GM19351 (cell line): ENCODE measurements at regions not wholly inside any gene's neighbourhood (a gene's known extent, or its start where the extent isn't known, plus 50 kb on each side); places are given as distances from the start of the nearest gene placed in this dataset.
A peak's percentile ranks its signal among the peaks of the same experiment; 100 is the strongest.
"Not testable (repeated sequence)": the region's sequence is repeated elsewhere in the genome, so short reads cannot be mapped to it uniquely, and the experiment has no call there.

Source experiments
- ATAC-seq: cut with Tn5 transposase; IDR thresholded peaks from one replicate; pipeline ENCODE4 v1.9.1; 2021; ENCODE audit warnings: mild to moderate bottlenecking, moderate library complexity; ENCODE audit not compliant: unreplicated experiment

DNA sequence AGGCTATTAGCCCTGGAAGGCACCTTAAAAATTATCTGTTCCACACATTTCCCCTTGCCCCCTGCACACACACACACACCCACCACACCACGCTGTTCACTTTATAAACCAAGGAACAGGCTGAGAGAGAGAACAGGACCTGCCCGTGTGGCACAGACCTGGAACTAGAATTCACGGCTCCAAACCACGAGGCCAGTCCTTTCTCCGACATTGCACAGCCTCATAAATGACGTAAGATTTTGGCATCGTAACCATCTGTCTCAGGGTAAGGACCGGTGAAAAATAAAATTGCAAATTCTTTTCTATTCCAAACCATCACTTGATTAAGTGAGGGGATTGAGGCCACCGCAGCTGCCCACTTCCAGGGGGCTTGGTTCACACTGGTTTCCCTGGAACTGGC is 330.3 kb downstream of the BCOR start:
- no peak for ATAC-seq

DNA sequence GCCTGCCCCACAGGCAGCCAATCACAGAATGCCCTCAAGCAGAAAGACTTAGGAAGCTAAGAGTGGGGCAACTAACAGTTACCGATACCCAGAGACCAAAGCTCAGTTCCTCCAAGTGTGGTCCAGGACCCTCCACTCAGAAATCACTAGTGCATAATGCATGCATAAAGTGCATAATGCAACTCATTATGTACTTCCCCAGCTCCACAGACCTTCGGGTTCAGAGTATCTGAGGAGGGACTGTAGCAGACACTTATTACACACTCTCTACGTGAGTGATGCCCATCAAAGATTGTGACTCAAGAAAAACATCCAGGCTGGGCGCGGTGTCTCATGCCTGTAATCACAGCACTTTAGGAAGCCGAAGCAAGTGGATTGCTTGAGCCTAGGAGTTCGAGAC is 328.0 kb downstream of the BCOR start:
- no peak for ATAC-seq

DNA sequence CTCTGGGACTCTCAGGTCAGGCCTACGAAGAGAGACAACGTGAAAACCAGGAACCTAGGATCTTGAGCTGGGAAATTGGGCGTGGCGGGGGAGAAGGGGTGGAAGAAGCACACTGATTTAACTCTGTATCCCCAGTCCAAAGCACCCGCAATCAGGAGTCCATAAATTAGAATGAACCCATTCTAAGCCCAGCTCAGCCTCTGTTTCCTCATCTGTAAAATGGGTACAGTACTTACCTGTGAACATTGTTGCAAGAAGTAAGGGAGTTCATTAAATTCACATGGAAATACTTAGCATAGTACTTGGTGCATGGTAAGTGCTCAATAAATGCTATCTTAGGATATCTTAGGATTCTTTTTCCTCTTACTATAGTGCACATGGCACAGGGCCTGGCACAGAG is 326.7 kb downstream of the BCOR start:
- no peak for ATAC-seq

DNA sequence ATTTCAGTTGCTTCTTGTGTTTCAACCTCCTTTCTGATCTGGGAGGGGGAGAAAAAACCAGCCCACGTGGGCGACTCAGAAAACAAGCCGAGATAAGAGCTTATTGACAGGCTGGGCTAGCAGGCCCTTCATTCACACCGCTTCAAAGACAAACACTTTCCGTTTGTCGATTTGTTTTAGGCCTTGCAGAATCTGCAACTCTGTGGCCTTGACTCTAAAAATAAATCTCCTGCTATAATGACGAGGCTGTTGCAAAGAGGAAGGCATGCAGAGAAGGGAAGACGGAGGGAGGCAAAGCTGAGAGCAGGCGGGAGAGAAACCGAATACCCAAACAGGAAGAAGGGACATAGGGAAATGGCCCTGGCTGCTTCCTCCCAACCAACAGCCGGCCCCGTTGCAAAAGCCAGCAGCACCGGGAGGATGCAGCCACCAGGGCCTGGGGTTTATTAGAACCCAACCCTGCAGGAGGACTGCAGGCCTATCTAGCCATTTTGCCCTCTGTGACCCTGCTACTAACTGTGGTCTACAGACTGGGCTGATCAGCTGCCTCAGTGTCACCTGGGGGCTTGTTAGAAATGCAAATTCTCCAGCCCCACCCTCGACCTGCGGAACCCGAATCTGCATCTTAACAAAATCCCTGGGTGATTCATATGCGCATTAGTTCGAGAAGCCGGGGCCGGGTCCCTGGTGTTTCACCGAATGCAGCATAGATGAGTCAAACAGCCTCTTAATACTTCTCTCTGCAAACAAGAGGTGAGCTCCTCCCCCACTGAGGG is 325.5 kb downstream of the BCOR start:
- peak; percentile 56 for ATAC-seq

DNA sequence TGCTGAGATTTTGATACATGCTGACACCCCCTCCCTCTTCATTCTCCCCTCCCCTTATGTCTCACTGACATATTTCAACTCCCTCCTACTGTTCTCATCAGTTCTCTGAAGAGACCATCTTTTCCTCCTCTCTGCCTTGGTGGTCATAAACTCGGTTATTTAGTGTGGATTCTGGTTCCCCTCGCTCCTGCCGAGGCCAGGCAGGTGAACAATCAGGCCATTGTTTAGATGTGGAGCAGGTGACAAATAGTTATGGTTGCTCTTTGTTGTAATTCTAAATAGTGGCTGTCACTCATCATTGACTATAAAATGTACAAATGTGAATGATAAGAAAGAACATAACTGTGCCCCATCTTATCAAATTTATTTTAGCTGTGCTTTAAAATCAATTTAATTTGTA is 324.6 kb downstream of the BCOR start:
- no peak for ATAC-seq

DNA sequence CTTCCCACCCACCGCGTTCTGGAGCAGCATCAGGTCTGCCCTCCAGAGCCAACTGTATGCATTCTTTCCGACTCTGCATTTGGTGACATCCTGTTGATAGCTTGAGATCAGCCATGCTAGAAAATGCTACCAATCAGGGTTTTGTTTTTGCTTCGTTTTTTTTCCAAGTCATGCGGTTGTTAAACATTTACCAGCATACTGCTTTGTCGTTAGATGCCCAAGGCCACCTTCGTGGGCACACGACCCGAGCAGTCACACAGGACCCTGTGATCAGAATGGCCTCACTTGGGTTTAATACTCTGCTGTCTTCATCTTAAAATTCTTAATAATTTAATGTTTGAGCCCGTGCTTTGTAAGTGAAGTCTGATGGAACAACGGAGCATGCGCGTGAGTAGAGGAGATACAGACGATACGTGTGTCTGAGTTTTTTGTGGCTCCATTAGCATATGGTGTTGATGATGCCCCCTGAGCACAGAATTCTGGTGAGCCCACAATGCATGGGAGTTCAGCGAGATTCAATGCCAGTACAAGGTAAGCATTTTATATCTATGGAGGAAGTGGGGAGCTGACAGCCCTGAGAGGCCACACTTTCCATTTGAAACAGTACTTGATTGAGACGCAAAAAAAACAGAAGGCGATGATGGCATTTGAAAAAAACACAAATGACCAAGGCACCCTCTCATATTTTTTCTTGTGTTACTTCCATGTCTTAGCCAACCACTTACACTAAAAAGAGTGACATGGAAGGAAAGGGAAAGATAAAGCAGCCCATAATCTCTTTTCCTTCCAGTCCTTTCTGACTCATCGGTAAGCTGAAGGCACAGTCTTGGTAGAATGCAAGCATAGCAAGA is 323.6 kb downstream of the BCOR start:
- ATAC-seq = no peak

DNA sequence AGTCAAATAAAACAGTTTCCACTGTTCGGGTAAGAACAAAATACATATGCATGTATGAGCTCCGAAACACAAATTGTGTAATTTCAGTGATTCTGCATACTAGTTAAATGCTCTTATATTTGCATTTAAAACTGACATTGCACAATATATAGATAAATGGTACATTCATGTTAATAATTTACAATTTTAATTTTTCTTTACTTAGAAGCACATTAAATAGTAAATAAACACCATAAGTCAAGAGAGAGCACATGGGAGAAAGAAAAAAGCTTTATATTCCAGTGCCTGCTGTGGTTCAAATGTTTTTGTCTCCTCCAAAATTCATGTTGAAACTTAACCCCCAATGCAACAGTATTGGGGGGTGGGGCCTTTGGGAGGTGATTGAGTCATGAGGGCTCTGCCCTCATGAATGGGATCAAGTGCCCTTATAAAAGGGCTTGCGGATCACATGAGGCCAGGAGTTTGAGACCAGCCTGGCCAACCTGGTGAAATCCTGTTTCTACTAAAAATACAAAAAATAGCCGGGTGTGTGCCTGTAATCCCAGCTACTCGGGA is 322.9 kb downstream of the BCOR start:
- no peak for ATAC-seq

DNA sequence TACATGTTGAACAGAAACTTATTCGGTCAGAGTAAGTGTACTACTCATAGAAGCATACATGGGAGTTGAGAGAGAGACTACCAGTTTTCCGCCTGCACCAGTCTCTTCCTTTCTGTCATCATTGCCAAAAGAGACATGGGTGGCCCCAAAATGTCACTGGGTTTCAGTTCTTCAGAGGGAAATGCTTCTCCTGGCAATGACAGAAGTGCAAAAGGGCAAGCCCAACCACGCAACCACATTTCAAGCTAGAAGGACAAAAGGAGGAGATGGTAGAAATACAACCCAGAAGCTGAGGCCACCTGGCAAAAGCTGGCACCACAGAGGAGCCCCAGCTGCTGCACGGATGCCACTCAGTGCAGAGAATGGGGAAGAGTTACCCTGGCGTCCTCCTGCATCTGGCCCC is 320.1 kb downstream of the BCOR start:
- no peak for ATAC-seq

DNA sequence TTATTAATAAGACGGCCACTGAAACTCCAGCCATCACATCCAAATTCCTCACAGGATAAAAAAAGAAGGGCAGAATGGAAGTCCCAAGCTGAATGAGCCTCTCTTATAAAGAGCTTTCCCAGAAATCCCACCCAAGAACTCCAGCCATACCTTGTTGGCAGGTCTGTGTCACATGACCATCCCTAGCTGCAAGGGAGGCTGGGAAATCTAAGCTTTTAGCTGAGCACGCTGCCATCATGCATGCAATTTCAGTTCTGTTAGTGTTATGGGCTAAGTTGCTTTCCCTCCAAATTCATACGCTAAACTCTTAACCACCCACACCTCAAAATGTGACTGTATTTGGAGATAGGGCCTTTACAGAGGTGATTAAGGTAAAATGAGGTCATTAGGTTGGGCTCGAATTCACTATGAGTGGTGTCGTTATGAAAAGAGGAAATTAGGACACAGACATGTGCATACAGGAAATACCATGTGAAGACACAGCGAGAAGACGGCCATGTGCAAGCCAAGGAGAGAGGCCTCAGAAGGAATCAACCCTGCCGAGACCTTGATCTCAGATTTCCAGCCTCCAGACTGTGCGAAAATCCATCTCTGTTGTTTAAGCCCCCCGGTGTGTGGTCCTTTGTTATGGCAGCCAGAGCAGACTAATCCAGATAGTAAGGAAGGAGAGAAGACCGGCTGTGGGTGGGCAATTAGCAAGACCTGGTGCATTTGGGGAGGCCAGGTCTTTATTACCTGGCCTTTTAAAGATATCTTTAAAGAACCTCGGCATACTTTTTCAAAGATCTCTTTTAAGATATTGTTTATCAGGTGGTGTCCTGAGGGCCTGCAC is 317.6 kb downstream of the BCOR start:
- ATAC-seq = no peak

DNA sequence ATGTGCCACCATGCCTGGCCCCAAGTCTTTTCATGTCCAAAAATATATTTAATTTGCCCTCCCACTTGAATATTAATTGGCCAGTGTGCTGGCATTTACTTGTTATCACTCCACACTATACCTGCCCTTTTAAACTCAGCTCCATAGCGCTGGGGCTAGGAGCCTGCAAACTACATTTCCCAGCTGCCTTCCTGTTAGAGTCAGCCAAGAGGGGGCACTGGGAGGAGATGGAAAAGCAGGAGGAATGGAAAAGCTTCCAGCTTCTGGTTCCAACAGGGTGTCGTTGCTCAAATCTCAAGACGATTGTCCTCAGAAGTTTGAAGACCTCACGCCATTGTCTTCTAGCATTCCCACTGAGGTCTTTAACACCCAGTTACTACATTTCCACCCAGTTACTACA is 315.5 kb downstream of the BCOR start:
- no peak for ATAC-seq

DNA sequence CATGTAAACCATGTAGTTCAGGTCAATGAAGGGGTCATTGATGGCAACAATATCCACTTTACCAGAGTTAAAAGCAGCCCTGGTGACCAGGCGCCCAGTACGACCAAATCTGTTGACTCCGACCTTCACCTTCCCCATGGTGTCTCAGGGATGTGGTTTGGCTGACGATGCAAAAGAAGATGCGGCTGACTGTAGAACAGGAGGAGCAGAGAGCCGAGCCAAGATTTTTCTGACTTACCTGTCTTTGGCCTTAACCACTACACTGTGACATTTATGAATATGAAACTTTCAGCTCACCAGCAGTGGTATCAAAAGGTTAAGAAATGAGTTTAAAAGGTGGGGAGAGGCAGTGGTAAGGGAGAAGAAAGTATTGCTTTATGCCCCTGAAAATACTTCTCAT is 309.8 kb downstream of the BCOR start:
- no peak for ATAC-seq

DNA sequence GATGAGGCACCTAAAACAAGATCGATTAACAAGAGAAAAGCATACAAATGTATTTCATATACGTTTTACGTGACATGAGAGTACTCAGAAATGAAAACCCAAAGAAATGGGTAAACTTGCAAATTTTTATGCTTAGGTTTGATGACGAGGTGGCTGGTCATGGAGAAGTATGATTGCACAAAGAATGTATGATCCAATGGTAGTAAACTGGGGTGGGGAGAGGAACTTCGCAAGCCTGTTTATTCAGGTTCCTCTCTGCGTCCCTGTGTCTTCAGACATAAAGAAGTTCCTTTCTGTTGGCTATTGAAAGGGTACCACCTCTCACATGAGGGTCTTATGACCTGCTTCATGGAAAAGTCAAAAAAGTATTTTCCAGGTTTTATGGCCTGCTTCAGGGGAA is 309.2 kb downstream of the BCOR start:
- ATAC-seq = no peak

DNA sequence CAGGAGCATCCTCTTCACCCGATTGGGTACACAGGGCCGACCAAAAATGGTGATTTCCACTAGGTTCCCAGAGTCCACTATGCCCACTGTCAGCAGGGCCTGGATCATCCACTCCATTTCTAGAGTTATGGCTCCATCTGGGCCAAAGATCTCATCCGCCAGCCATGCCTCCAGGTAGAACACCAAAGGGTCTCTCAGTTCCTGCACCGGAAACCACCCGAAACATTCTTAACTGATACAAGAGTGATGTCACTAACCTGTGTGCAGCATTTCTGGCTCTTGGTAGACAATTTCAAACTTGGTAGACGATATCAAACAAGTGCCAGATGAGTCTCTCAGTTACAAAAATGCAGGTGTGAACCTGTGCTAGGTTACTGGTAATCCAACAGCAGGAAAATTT is 306.1 kb downstream of the BCOR start:
- no peak for ATAC-seq

DNA sequence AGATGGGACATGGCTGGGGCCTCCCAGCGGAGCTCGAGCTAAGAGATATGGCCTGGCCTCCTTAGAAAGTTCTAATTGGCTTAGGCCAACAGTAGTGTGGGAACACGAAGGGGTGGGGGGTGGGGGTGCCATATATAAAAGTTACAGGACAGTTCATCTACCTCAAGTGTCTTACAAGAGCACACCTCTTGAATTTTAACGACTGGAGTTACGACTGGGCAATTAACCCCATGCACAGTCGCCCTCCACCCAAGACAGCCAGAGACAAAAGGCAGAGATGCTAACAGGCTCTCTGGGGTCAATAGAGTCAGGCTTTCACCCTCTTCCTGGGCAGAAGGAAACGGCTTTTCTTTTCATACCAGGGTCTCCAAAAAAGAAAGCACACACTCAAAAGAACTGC is 302.2 kb downstream of the BCOR start:
- no peak for ATAC-seq

DNA sequence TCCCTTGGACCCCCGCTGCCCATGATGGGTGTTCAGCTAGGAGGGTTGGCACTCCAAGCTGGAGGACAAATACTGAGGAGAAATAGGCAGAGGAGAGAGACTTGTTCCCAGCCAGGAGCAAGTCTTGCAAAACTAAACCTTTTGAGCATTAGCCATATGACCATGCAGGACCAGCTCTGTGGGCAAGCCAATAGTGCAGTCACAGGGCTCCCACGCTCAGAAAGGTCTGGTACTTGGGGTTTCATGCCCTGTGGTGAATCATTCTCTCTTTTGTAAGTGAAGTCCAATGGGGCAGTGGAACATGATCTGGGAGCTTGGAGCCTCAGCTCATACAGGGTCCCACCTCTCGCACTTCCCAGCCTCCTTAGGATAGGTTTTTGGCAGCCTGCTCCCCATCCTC is 300.9 kb downstream of the BCOR start:
- ATAC-seq = no peak

DNA sequence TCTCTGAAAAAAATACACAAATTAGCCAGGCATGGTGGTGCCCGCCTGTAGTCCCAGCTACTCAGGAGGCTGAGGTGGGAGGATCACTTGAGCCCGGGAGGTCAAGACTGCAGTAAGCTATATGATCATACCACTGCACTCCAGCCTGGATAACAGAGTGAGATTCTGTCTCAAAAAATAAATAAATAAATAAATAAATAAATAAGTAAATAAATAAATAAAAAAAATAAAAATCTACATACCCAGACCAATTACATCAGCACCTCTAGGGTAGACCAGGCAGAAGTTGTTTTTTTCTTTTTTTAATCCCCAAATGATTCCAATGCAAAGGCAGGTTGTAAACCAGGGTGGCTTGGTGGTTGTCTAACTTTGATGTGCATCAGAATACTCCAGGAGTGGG is 299.3 kb downstream of the BCOR start:
- not testable (repeated sequence) for ATAC-seq

DNA sequence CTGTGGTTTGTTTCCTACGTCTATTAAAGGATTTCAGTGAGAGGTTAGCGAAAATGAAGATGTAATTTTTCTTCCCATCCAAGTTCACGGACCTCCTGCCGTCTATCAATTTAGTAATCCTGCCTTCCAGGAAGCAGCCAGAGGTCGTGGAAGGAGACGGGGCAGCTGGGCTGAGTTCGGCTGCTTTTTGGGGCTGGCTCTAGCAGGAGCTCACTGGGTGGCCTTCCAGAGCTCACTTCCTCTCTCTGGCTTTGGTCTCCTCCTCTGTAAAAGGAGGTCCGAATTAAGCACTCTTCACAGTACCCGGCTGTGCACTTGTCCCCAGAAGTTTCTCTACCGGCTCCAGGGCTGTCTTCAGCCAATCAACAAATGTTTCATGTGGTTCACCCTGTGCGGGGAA is 295.4 kb downstream of the BCOR start:
- ATAC-seq = no peak

DNA sequence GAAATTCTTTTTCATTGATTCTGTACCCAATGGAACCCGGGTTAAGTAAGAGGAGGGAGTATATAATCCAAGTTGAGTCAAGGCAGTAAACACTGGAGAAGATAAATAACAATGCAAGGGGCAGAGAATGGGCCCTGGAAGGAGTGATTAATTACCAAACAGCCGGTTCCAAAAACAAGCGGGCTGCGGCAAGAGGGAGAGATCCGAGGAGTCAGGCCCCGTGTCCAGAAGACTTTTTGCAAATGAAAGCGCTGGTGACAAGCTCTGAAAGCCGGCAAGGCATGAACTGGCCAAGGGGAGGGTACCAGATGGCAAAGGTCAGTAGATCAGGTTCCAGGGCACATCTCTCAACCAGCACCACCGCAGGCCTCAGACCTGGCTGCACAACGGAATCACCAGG is 294.9 kb downstream of the BCOR start:
- ATAC-seq = no peak

DNA sequence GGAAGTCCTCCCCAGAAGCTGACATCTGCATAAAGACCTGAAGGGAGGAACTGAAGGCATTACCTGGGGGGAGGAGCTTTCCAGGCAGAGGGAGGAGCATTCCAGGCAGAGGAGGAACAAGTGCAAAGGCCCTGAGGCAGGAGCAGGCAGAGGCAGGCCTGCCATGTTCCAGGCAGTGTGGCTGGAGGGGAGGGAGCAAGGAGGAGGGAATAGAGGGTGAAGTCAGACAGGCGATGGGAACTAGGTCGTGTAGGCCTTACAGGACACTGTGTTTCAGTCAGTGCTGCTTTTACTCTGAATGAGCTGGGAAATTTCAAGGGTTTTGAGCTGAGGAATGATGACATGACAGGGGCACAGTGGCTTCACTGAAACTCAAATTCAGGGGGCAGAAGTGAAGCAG is 292.7 kb downstream of the BCOR start:
- no peak for ATAC-seq

DNA sequence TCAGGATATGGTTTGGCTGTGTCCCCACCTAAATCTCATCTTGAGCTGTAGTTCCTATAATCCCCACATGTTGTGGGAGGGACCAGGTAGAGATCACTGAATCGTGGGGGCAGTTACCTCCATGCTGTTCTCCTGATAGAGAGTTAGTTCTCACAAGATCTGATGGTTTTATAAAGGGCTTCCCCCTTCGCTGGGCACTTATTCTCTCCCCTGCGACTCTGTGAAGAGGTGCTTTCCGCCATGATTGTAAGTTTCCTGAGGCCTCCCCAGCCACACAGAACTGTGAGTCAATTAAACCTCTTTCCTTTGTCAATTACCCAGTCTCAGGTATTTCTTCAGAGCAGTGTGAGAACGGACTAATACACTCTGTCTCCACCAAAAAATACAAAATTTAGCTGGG is 291.9 kb downstream of the BCOR start:
- ATAC-seq = no peak

DNA sequence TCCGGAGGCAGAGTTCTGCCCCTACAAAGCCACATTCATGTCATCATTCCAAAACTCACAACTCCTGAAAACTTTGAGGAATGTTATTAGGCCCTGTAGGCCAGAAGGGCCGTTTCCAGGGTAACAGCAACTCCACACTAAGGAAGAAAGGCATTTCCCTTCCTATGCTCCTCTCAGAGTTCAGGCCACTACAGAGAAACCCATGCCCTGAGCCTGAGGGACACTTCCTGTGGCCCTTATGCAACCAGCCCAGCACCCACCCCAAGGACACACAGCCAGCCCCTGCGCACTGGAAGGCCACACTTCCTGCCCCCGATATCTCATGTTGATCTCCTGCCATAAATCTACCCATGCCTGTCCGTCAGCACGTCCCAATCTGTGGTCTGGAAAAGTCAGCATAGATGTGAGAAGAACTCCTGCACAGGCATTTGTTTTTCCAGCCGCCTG is 289.3 kb downstream of the BCOR start:
- ATAC-seq = no peak
